ENCODE measurements at regions not wholly inside any gene's neighbourhood (a gene's known extent, or its start where the extent isn't known, plus 50 kb on each side); places are given as distances from the start of the nearest gene placed in this dataset.

DNA sequence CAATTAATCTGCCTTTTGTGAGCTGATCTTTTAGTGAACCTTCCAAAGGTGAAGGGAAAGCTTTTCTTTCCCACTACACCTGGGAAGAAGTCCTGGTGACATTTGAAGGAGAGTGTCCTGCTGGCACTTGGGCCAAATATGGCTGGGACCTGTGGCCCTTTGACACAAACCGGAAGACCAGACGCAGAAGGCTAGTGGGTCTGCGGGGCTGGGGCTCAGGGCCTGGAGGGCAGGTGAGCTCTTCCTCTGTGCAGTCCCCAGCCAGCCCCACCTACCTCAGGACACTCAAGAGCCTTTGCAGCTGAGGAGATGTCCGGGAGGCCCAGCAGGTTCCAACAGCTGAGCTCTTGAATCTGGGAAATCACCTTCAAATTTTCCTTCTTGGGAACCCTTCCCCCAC, 138.0 kb upstream of the THY1 start:
- Histone ChIP-seq H3K27me3 (ENCODE audit: insufficient read depth, low read length) (no peaks in the 10 kb centered on the region), H3K9me3 (ENCODE audit: control insufficient read depth in 1 of 2, low read length in 2 of 2) (no peaks in the 10 kb centered on the region), H3K27ac (ENCODE audit: low read depth, low read length) (no peak overlapping the region), H3K4me1 (ENCODE audit: insufficient read depth, low read length) (no peaks in the 10 kb centered on the region), H3K4me3 (ENCODE audit: low read length in 2 of 2) (no peak overlapping the region), H3K36me3 (ENCODE audit: insufficient read depth, low read length) (no peaks in the 10 kb centered on the region)
- peaks cover 0 to 6% of the 10 kb centered on the region in 2 donors for H3K36me3 Mint-ChIP-seq
- intact Hi-C loops (cut with micrococcal nuclease) = no loop called here
- no peak overlapping the region for H3K4me3 Mint-ChIP-seq
- POLR2A ChIA-PET (ENCODE audit: partially characterized antibody) = no interaction called here
- H3K27me3 Mint-ChIP-seq = peaks cover 18 to 20% of the 10 kb centered on the region in 2 donors
- CTCF ChIA-PET (ENCODE audit: partially characterized antibody) = no interaction called here
- H3K27ac Mint-ChIP-seq = no peak overlapping the region
- peaks cover 4 to 30% (median 14%) of the 10 kb centered on the region in 8 donors for H3K9me3 Mint-ChIP-seq
- DNase-seq = no peak
- no peaks in the 10 kb centered on the region for H3K4me1 Mint-ChIP-seq

DNA sequence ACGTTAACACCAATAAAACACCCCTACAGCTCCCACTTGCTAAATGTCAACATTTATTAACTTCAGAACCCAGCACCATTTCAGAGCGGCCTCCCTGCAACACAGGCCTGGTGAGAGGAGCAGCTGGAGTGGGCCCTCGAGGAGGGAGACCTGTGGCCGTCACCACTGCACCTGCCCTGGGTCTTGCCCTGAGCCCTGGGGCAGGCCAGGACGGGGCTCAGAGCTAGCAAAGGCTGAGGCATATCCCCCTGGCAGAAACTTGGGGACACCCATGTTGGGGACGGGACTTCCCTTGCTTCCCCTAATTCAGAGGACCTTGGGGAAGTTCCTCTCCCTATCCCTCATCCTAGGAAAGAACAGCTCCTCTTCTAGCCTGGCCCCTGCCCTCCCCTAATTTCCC, 137.3 kb upstream of the THY1 start:
- peaks cover 0 to 6% of the 10 kb centered on the region in 2 donors for H3K36me3 Mint-ChIP-seq

DNA sequence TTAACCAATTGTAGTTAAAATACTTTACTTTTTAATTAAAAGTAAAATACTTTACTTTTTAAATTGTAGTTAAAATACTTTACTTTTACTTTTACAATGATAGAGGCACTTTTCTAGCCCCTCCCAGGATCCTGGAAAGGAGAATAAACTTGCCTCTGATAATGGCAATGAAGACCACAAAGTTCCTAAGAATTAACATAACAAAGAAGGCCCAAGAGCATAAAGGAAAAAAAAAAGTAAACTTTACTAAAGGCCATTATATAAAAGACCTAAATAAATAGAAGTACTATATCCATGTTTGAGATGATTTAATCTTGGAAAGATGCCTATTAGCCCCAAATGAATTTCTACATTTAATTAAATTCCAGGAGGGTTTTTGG, 129.1 kb upstream of the THY1 start:
- H3K27me3 Mint-ChIP-seq = peaks cover 2 to 6% of the 10 kb centered on the region in 2 donors
- H3K9me3 ChIP-seq (ENCODE audit: control insufficient read depth in 1 of 2, low read length in 2 of 2) = no peaks in the 10 kb centered on the region
- no peak for DNase-seq
- ChIA-PET CTCF (ENCODE audit: partially characterized antibody) (no interaction called here), POLR2A (ENCODE audit: partially characterized antibody) (no interaction called here)
- H3K27me3 ChIP-seq (ENCODE audit: insufficient read depth, low read length) = no peaks in the 10 kb centered on the region
- H3K4me3 ChIP-seq (ENCODE audit: low read length in 2 of 2) = no peak overlapping the region
- no peaks in the 10 kb centered on the region for H3K36me3 ChIP-seq (ENCODE audit: insufficient read depth, low read length)
- H3K4me3 Mint-ChIP-seq = no peak overlapping the region
- no peak overlapping the region for H3K27ac Mint-ChIP-seq
- H3K27ac ChIP-seq (ENCODE audit: low read depth, low read length) = no peak overlapping the region
- H3K9me3 Mint-ChIP-seq = peaks cover 4 to 21% (median 14%) of the 10 kb centered on the region in 8 donors
- intact Hi-C loops (cut with micrococcal nuclease) = no loop called here
- no peaks in the 10 kb centered on the region for H3K4me1 ChIP-seq (ENCODE audit: insufficient read depth, low read length)
- H3K4me1 Mint-ChIP-seq = no peaks in the 10 kb centered on the region
- peaks cover 0 to 1% of the 10 kb centered on the region in 2 donors for H3K36me3 Mint-ChIP-seq

More for the DNA sequence above, 137.3 kb upstream of the THY1 start:
- intact Hi-C loops (cut with micrococcal nuclease) = no loop called here
- Mint-ChIP-seq H3K27me3 (peaks cover 17 to 18% of the 10 kb centered on the region in 2 donors), H3K27ac (no peak overlapping the region), H3K4me1 (no peaks in the 10 kb centered on the region), H3K4me3 (no peak overlapping the region), H3K9me3 (peaks cover 2 to 34% (median 16%) of the 10 kb centered on the region in 8 donors)
- no peak for DNase-seq
- Histone ChIP-seq H3K27ac (ENCODE audit: low read depth, low read length) (no peak overlapping the region), H3K4me1 (ENCODE audit: insufficient read depth, low read length) (no peaks in the 10 kb centered on the region), H3K27me3 (ENCODE audit: insufficient read depth, low read length) (no peaks in the 10 kb centered on the region), H3K36me3 (ENCODE audit: insufficient read depth, low read length) (no peaks in the 10 kb centered on the region), H3K4me3 (ENCODE audit: low read length in 2 of 2) (no peak overlapping the region), H3K9me3 (ENCODE audit: control insufficient read depth in 1 of 2, low read length in 2 of 2) (no peaks in the 10 kb centered on the region)
- POLR2A ChIA-PET (ENCODE audit: partially characterized antibody) = no interaction called here
- CTCF ChIA-PET (ENCODE audit: partially characterized antibody) = interaction anchor here (0.7 kb wide), 1 partner anchor 26 kb away, joined by 3 read pairs; no protein-coding TSS in a partner anchor

DNA sequence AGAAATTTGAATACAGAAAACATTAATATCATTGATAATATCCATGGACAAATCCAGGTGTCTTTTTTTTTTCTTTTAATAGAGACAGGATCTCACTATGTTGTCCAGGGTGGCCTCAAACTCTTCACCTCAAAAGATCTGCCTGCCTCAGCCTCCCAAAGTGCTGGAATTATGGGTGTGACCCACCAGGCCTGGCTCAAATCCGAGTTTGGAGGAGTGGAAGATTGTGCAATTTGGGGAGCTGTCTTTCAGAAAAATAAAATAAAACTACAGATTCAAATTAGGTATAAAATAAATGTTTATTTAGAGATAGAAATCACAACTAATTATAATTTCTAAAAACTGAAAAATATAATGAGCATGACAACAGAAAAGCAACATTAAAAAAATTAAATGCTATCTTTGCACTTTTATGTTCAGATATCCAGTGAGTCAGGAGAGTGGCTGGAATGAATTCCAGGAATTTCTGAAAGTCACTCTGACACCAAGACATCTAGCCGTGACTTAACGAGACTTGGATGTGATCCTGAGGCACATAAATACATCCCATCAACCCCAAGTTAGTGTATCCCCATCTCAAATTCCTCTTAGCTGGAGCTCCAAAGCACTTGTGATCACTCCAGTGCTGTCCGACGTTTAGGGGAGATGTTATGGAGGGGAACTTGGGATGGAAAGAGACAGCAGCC, 128.6 kb upstream of the THY1 start:
- no peaks in the 10 kb centered on the region for H3K4me1 Mint-ChIP-seq
- no peak for DNase-seq
- ChIA-PET POLR2A (ENCODE audit: partially characterized antibody) (no interaction called here), CTCF (ENCODE audit: partially characterized antibody) (interaction anchor here (1.0 kb wide), 1 partner anchor 13 kb away, joined by 3 read pairs; no protein-coding TSS in a partner anchor)
- no peak overlapping the region for H3K27ac ChIP-seq (ENCODE audit: low read depth, low read length)
- H3K36me3 Mint-ChIP-seq = no peaks in the 10 kb centered on the region
- H3K27ac Mint-ChIP-seq = no peak overlapping the region
- peaks cover 4 to 17% (median 9%) of the 10 kb centered on the region in 8 donors for H3K9me3 Mint-ChIP-seq
- H3K4me3 ChIP-seq (ENCODE audit: low read length in 2 of 2) = no peak overlapping the region
- no peaks in the 10 kb centered on the region for H3K36me3 ChIP-seq (ENCODE audit: insufficient read depth, low read length)
- intact Hi-C loops (cut with micrococcal nuclease) = no loop called here
- H3K4me1 ChIP-seq (ENCODE audit: insufficient read depth, low read length) = no peaks in the 10 kb centered on the region
- no peaks in the 10 kb centered on the region for H3K9me3 ChIP-seq (ENCODE audit: control insufficient read depth in 1 of 2, low read length in 2 of 2)
- H3K27me3 ChIP-seq (ENCODE audit: insufficient read depth, low read length) = no peaks in the 10 kb centered on the region
- H3K4me3 Mint-ChIP-seq = no peak overlapping the region
- peaks cover 2 to 6% of the 10 kb centered on the region in 2 donors for H3K27me3 Mint-ChIP-seq

DNA sequence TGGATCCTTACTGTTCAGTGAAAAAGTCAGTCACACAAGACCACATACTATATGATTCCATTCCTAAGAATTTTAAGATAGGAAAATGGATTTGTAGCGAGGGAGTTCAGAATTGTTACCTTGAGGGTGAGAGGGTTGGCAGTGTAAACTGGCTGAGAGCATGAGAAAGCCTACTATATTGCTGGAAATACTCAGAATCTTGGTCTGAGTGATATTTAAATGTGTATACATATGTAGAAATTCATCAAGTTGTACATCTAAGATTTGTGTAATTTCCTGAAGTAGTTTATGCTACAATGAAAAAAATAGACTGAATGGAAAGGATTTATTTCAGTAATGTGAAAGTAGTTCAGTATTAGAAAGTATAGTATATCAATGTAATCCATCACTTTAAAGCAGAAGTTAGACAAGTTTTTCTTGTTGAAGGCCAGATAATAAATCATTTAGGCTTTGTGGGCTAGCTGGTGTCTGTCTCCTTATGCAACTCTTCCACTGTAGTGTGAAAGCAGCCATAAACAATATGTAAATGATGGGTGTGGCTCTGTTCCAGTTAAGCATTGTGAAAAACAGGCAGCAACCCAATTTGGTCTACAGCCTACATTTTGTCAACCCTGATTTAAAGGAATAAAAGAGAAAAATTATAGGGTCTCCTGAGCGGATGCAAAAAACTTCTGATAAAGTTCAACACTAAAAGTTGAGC, 127.2 kb upstream of the THY1 start:
- Histone ChIP-seq H3K36me3 (ENCODE audit: insufficient read depth, low read length) (no peaks in the 10 kb centered on the region), H3K4me3 (ENCODE audit: low read length in 2 of 2) (no peak overlapping the region), H3K27ac (ENCODE audit: low read depth, low read length) (no peak overlapping the region), H3K27me3 (ENCODE audit: insufficient read depth, low read length) (no peaks in the 10 kb centered on the region), H3K4me1 (ENCODE audit: insufficient read depth, low read length) (no peaks in the 10 kb centered on the region), H3K9me3 (ENCODE audit: control insufficient read depth in 1 of 2, low read length in 2 of 2) (no peaks in the 10 kb centered on the region)
- POLR2A ChIA-PET (ENCODE audit: partially characterized antibody) = no interaction called here
- H3K9me3 Mint-ChIP-seq = peaks cover 0 to 12% (median 4%) of the 10 kb centered on the region in 8 donors
- DNase-seq = no peak
- no peaks in the 10 kb centered on the region for H3K4me1 Mint-ChIP-seq
- H3K27me3 Mint-ChIP-seq = peaks cover 2 to 5% of the 10 kb centered on the region in 2 donors
- H3K4me3 Mint-ChIP-seq = no peak overlapping the region
- no peak overlapping the region for H3K27ac Mint-ChIP-seq
- H3K36me3 Mint-ChIP-seq = no peaks in the 10 kb centered on the region
- CTCF ChIA-PET (ENCODE audit: partially characterized antibody) = interaction anchor here (1.0 to 1.2 kb wide), 2 partner anchors 11 to 16 kb away, joined by 3 read pairs; no protein-coding TSS in a partner anchor
- intact Hi-C loops (cut with micrococcal nuclease) = no loop called here

DNA sequence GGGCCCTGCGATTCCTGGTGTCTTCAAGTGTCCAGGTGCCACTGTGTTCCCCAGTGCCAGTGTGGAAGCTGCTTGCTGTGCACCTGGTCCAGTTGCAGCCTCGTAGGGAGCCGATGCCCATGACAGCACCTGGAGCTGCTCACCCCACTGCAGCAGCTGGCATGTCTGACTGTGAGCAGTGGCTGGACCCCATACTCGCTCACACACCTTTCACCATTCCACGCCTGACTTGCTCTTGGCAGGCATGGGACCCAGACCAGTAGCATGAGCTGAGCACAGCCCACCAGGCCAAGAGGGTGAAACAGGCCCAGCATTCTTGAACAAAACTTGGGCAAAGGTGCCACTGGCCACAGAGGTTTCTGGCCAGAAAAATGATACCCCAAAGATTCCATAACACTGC, 124.5 kb upstream of the THY1 start:
- H3K4me3 ChIP-seq (ENCODE audit: low read length in 2 of 2) = no peak overlapping the region
- no peaks in the 10 kb centered on the region for H3K36me3 ChIP-seq (ENCODE audit: insufficient read depth, low read length)
- peaks cover 0 to 5% of the 10 kb centered on the region in 2 donors for H3K27me3 Mint-ChIP-seq
- H3K4me1 Mint-ChIP-seq = no peaks in the 10 kb centered on the region
- H3K36me3 Mint-ChIP-seq = no peaks in the 10 kb centered on the region
- H3K9me3 Mint-ChIP-seq = peaks cover 0 to 12% (median 3%) of the 10 kb centered on the region in 8 donors
- H3K4me1 ChIP-seq (ENCODE audit: insufficient read depth, low read length) = no peaks in the 10 kb centered on the region
- H3K4me3 Mint-ChIP-seq = no peak overlapping the region
- H3K9me3 ChIP-seq (ENCODE audit: control insufficient read depth in 1 of 2, low read length in 2 of 2) = no peaks in the 10 kb centered on the region
- intact Hi-C loops (cut with micrococcal nuclease) = no loop called here
- no peak overlapping the region for H3K27ac Mint-ChIP-seq
- no peak overlapping the region for H3K27ac ChIP-seq (ENCODE audit: low read depth, low read length)
- peaks cover 6% of the 10 kb centered on the region for H3K27me3 ChIP-seq (ENCODE audit: insufficient read depth, low read length)
- POLR2A ChIA-PET (ENCODE audit: partially characterized antibody) = no interaction called here
- CTCF ChIA-PET (ENCODE audit: partially characterized antibody) = interaction anchor here (1.2 kb wide), 1 partner anchor 13 kb away, joined by 7 read pairs; no protein-coding TSS in a partner anchor
- DNase-seq = no peak

GRCh38 chr11:119545978-119546915, 123.3 kb upstream of the THY1 start:
- H3K4me1 Mint-ChIP-seq = no peaks in the 10 kb centered on the region
- CTCF ChIA-PET (ENCODE audit: partially characterized antibody) = no interaction called here
- intact Hi-C loops (cut with micrococcal nuclease) = no loop called here
- no peaks in the 10 kb centered on the region for H3K9me3 ChIP-seq (ENCODE audit: control insufficient read depth in 1 of 2, low read length in 2 of 2)
- H3K27me3 ChIP-seq (ENCODE audit: insufficient read depth, low read length) = peaks cover 6% of the 10 kb centered on the region
- H3K4me1 ChIP-seq (ENCODE audit: insufficient read depth, low read length) = no peaks in the 10 kb centered on the region
- H3K27me3 Mint-ChIP-seq = peaks cover 4 to 6% of the 10 kb centered on the region in 2 donors
- no peak overlapping the region for H3K27ac Mint-ChIP-seq
- H3K4me3 Mint-ChIP-seq = no peak overlapping the region
- DNase-seq = no peak
- POLR2A ChIA-PET (ENCODE audit: partially characterized antibody) = no interaction called here
- H3K36me3 ChIP-seq (ENCODE audit: insufficient read depth, low read length) = no peaks in the 10 kb centered on the region
- no peak overlapping the region for H3K27ac ChIP-seq (ENCODE audit: low read depth, low read length)
- H3K36me3 Mint-ChIP-seq = no peaks in the 10 kb centered on the region
- no peak overlapping the region for H3K4me3 ChIP-seq (ENCODE audit: low read length in 2 of 2)
- peaks cover 0 to 12% (median 3%) of the 10 kb centered on the region in 8 donors for H3K9me3 Mint-ChIP-seq

Data from CD4-positive, alpha-beta memory T cell (primary cell).